GM10266 (cell line): ENCODE measurements at regions not wholly inside any gene's neighbourhood (a gene's known extent, or its start where the extent isn't known, plus 50 kb on each side); places are given as distances from the start of the nearest gene placed in this dataset.

Experiments
- DNase-seq: peaks from one replicate; pipeline ENCODE4 v3.0.0; 2012; ENCODE audit errors: extremely low spot score
- TF ChIP-seq, protein P1 (sequence below): IDR thresholded peaks from 2 replicates; pipeline ENCODE4 v1.5.1; 2012; ENCODE audit warnings: mild to moderate bottlenecking, low read depth; ENCODE audit not compliant: control insufficient read depth, insufficient read depth; ENCODE audit errors: missing control alignments

DNA sequence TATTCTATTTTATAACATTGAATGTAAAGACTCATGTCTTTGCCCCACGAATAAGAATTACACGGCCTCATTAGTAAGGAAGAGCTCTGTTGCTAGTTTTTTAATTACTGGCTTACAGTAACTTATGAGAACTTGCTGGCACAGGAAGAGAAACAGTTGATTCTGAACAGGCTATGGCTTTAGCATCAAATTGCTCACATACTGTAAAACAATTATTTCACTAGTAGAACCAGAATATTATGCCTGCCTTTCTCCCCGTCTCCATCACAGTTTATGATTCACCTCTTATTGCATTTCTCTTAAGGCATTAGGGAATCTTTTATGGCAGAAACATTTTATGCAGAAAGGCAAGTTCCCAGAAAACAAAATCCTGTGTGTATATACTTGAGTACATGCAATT is 126.1 kb downstream of the SPRY1 start:
- TF ChIP-seq, protein P1, sequence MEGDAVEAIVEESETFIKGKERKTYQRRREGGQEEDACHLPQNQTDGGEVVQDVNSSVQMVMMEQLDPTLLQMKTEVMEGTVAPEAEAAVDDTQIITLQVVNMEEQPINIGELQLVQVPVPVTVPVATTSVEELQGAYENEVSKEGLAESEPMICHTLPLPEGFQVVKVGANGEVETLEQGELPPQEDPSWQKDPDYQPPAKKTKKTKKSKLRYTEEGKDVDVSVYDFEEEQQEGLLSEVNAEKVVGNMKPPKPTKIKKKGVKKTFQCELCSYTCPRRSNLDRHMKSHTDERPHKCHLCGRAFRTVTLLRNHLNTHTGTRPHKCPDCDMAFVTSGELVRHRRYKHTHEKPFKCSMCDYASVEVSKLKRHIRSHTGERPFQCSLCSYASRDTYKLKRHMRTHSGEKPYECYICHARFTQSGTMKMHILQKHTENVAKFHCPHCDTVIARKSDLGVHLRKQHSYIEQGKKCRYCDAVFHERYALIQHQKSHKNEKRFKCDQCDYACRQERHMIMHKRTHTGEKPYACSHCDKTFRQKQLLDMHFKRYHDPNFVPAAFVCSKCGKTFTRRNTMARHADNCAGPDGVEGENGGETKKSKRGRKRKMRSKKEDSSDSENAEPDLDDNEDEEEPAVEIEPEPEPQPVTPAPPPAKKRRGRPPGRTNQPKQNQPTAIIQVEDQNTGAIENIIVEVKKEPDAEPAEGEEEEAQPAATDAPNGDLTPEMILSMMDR, result no peak

DNA sequence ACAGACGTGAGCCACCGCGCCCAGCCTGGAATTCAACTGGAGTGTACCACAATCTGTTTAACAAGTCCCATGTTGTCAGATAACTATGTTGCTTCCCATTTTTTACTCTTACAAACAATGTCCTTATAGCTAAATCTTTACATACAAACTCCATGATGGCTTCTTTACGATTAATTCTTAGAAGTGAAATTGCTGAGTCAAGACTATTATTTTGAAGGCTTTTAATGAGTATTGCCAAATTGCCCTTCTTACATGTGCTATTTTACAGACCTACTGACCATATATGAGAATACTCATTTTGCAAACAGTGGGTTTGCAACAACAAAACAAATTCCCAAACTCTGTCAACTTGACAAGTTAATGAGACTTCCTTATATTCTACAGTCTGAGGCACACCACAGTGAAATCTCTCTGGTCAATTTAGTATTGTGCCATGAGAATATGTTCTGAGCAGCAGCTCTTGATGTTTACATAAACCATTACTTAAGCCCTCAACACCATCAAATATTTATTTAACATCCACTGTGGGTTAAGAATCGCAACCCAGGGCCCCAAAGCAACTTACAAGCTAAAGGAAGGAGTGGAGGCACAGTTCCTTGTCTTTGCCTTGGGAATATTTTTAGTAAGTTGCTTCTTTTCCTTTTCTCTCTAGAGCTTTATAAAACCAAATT is 128.5 kb downstream of the SPRY1 start:
- TF ChIP-seq, protein P1, result no peak
- DNase-seq, result no peak

More for the DNA sequence above, 126.1 kb downstream of the SPRY1 start:
- no peak for DNase-seq

DNA sequence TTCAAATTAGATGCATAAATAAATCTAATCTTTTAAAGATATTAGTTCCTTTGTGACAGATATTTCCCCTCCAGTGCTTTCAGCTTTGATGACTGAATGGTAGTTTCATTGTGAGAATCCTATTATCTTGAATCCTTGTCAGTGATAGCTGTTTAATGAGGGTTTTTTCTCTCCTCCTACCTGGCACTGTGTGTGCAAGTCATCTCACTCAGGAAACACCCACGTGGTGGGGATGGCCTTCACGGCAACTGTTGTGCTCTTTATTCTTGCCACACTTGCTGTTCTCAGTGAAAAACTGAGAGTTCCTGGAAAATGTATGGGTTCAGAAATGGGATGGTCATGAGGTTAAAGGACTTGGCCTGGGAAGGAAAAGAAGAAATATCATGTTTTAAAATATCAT is 129.9 kb downstream of the SPRY1 start:
- DNase-seq, result no peak
- TF ChIP-seq, protein P1, result no peak

DNA sequence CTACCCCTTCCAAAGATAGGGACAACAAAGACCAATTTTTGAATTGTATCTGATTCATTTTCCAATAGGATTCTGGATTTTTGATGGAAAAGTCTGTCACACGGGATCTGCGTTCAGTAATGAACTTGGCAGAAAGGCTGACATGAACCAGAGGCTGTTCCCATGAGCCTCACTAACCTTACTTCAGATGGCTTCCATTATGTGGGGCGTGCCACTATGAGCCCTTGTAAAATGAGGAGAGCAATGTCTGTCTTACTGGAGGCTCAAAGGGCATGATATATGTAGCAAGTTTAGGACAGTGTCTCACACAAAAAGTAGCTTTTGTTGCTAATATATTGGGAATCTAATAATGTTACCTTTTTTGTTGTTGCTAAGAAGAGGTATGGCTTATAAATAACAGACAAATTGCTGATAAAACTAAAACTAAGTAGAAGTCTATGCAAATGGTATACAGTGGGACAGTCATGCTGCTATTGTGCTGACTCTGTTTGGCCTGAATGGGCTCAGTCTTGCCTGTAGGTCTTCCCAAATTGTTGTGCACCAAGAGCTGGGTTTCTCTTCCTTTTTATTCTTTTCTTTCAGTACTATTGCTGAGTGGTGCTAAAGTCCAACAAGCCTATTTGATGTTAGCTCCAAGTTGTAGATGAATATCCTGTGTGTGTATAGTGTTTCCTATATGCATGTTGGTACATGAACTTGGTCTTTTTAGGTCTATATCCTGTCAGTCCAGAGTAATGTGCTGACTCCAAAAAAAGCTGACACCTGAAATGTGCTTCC is 132.1 kb downstream of the SPRY1 start:
- DNase-seq, result no peak
- TF ChIP-seq, protein P1, result no peak

DNA sequence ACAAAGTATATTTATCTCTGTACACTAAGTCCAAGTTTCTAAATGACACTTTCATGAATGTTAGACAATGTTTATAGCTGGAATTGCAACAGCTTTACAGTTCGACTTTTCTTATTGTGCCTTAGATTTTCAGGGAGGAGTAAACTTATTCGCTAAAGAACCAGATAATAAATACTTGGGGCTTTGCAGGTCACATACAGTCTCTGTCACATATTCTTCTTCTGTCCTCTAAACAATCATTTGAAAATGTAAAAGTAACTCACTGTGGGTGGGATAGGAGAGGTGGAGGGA is 132.6 kb downstream of the SPRY1 start:
- TF ChIP-seq, protein P1, result no peak
- no peak for DNase-seq

DNA sequence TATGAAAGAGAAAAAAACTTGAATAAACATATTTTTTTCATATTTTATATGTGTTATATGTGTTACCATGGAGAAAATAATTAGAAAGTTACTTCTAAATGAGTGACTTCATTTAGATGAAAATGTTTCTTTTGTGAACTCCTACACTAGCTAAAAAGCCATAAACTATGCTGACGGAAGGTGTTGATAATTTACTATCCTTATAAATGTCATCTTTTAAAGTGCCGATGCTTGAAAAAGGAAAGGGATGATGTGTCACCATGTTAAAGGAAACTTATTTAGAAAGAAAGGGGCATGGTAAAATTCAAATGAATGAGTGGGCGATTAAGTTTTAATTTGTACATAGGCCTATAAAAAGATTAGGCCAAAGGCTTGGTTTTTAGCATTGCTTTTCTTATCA is 133.8 kb downstream of the SPRY1 start:
- no peak for DNase-seq
- TF ChIP-seq, protein P1, result no peak
